SIG-M5 treated with dmso at 0.1 percent for 504 hours (cell line): ENCODE measurements at regions not wholly inside any gene's neighbourhood (a gene's known extent, or its start where the extent isn't known, plus 50 kb on each side); places are given as distances from the start of the nearest gene placed in this dataset.
"Not testable (repeated sequence)": the region's sequence is repeated elsewhere in the genome, so short reads cannot be mapped to it uniquely, and the experiment has no call there.

Source experiments
- DNase-seq: peaks from one replicate; lab custom pipeline; 2025; ENCODE audit not compliant: unreplicated experiment; lab: John Stamatoyannopoulos, UW

DNA sequence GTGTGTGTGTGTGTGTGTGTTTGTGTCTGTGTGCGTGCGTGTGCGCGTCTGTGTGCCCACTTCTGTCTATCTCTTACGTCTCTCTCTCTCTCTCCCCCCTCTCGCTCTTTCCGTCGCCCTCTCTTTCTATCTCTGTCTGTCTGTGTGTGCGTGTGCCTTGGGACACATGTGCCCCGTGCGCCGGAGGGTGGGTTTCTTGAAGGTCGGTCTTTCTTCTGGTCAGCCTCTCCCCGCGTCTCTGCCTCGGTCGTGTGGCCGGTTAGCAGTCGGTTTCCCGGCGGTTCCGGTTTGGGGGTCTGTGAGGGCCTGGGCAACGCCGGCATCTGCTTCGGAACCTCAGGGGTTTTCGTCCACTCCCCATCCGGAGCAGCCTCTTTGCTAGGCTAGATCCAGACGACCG, 1423.6 kb upstream of the PCDH10 start:
- DNase-seq, result not testable (repeated sequence)

DNA sequence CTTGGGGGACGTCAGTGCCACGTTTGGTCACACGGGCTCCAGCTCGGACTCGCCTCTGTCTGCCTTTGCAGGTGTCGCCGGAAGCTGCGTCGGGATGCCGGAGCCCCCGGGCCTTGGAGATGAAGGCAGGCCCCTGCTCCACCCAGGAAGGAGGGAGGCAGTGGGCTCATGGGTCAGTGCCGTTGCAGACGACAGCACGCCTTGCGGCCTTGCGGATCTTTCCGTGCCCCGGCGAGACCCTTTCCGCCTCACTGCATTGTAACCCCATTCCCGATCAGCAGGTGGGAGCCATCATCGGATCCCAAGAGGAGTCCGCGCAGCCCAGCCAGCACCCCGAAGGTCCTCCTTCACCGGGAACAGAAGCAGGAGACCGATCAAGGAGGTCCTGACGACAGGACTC, 1422.2 kb upstream of the PCDH10 start:
- not testable (repeated sequence) for DNase-seq

DNA sequence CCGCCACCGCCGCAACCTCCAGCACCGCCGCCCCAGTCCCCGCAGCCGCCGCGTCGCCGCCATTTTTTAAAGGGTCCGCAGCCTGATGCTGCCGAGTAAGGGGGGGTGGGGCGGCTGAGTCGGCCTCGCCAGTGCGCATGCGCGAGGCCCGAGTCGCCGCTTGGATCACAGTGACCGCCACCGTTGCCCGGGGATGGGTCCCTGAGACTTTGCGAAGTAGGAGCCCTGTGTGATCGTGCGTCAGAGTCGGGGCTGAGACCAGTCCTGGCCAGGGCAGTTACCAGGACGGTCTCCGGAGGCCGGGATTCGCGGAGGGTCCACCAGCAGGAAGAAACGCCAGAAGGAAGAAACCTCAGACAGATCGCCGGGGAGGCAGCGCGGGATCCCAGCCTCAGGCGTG, 1421.7 kb upstream of the PCDH10 start:
- DNase-seq, result not testable (repeated sequence)

DNA sequence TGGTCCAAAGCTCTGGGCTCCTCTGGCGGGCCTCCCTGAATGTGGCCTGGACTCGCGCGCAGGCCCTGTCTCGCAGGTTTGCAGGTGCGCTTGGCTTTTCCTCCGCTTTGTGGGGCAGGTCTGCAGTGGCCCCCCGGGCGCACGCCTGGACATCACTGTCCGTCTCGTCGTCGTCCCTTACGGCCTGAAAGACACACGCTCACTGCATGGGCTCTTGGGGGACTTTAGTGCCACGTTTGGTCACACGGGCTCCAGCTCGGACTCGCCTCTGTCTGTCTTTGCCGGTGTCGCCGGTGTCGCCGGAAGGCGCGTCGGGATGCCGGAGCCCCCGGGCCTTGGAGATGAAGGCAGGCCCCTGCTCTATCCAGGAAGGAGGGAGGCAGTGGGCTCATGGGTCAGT, 1419.9 kb upstream of the PCDH10 start:
- not testable (repeated sequence) for DNase-seq

DNA sequence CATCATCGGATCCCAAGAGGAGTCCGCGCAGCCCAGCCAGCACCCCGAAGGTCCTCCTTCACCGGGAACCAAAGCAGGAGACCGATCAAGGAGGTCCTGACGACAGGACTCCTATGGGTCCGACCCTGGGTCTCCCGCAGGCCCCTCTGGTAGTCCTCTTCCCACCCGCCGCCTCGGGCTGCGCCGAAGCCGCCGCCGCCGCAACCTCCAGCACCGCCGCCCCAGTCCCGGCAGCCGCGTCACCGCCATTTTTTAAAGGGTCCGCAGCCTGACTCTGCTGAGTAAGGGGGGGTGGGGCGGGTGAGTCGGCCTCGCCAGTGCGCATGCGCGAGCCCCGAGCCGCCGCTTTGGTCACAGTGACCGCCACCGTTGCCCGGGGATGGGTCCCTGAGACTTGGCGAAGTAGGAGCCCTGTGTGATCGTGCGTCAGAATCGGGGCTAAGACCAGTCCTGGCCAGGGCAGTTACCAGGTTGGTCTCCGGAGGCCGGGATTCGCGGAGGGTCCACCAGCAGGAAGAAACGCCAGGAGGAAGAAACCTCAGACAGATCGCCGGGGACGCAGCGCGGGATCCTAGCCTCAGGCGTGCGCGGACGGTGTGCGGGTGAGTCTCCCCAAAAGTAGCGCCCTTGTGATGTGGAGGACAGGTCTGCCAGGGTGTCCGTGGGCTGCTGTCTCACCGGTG, 1419.2 kb upstream of the PCDH10 start:
- DNase-seq, result not testable (repeated sequence)

DNA sequence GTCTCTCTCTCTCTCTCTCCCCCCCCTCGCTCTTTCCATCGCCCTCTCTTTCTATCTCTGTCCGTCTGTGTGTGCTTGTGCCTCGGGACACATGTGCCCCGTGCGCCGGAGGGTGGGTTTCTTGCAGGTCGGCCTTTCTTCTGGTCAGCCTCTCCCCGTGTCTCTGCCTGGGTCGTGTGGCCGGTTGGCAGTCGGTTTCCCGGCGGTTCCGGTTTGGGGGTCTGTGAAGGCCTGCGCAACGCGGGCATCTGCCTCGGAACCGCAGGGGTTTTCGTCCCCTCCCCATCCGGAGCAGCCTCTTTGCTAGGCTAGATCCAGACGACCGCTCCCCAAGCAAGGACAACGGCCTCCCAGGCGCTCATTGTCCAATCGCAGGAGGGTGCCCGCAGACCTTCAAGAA, 1418.5 kb upstream of the PCDH10 start:
- DNase-seq, result not testable (repeated sequence)

DNA sequence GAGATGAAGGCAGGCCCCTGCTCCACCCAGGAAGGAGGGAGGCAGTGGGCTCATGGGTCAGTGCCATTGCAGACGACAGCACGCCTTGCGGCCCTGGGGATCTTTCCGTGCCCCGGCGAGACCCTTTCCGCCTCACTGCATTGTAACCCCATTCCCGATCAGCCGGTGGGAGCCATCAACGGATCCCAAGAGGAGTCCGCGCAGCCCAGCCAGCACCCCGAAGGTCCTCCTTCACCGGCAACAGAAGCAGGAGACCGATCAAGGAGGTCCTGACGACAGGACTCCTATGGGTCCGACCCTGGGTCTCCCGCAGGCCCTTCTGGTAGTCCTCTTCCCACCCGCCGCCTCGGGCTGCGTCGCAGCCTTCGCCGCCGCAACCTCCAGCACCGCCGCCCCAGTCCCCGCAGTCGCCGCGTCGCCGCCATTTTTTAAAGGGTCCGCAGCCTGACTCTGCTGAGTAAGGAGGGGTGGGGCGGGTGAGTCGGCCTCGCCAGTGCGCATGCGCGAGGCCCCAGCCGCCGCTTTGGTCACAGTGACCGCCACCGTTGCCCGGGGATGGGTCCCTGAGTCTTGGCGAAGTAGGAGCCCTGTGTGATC, 1417.0 kb upstream of the PCDH10 start:
- DNase-seq, result not testable (repeated sequence)

DNA sequence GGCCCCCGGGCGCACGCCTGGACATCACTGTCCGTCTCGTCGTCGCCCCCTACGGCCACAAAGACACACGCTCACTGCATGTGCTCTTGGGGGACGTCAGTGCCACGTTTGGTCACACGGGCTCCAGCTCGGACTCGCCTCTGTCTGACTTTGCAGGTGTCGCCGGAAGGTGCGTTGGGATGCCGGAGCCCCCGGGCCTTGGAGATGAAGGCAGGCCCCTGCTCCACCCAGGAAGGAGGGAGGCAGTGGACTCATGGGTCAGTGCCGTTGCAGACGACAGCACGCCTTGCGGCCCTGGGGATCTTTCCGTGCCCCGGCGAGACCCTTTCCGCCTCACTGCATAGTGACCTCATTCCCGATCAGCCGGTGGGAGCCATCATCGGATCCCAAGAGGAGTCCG, 1414.8 kb upstream of the PCDH10 start:
- not testable (repeated sequence) for DNase-seq

DNA sequence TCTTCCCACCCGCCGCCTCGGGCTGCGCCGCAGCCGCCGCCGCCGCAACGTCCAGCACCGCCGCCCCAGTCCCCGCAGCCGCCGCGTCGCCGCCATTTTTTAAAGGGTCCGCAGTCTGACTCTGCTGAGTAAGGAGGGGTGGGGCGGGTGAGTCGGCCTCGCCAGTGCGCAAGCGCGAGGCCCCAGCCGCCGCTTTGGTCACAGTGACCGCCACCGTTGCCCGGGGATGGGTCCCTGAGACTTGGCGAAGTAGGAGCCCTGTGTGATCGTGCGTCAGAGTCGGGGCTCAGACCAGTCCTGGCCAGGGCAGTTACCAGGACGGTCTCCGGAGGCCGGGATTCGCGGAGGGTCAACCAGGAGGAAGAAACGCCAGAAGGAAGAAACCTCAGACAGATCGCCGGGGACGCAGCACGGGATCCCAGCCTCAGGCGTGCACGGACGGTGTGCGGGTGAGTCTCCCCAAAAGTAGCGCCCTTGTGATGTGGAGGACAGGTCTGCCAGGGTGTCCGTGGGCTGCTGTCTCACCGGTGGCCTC, 1414.2 kb upstream of the PCDH10 start:
- not testable (repeated sequence) for DNase-seq

DNA sequence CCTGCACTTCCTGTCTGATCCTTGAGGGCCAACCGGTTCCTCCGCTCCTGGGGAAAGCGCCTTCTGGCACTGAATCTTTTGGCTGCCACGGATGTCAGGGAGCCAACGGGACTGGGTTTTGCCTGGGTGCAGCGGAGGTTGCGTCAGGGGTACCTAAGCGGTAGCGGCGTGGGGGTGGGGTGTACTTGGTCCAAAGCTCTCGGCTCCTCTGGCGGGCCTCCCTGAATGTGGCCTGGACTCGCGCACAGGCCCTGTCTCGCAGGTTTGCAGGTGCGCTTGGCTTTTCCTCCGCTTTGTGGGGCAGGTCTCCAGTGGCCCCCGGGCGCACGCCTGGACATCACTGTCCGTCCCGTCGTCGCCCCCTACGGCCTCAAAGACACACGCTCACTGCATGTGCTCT, 1410.1 kb upstream of the PCDH10 start:
- DNase-seq, result not testable (repeated sequence)

DNA sequence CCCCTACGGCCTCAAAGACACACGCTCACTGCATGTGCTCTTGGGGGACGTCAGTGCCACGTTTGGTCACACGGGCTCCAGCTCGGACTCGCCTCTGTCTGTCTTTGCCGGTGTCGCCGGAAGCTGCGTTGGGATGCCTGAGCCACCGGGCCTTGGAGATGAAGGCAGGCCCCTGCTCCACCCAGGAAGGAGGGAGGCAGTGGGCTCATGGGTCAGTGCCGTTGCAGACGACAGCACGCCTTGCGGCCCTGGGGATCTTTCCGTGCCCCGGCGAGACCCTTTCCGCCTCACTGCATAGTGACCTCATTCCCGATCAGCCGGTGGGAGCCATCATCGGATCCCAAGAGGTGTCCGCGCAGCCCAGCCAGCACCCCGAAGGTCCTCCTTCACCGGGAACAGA, 1407.3 kb upstream of the PCDH10 start:
- DNase-seq, result not testable (repeated sequence)

DNA sequence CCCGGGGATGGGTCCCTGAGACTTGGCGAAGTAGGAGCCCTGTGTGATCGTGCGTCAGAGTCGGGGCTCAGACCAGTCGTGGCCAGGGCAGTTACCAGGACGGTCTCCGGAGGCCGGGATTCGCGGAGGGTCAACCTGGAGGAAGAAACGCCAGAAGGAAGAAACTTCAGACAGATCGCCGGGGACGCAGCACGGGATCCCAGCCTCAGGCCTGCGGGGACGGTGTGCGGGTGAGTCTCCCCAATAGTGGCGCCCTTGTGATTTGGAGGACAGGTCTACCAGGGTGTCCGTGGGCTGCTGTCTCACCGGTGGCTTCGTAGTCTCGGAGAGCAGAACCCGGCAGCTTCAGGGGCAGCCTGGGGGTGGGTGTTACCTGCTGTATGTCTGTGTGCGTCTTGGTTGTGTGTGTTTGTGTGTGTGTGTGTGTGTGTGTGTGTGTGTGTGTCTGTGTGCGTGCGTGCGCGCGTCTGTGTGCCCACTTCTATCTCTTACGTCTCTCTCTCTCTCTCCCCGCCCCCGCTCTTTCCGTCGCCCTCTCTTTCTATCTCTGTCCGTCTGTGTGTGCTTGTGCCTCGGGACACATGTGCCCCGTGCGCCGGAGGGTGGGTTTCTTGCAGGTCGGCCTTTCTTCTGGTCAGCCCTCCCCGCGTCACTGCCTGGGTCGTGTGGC, 1406.4 kb upstream of the PCDH10 start:
- DNase-seq, result not testable (repeated sequence)

DNA sequence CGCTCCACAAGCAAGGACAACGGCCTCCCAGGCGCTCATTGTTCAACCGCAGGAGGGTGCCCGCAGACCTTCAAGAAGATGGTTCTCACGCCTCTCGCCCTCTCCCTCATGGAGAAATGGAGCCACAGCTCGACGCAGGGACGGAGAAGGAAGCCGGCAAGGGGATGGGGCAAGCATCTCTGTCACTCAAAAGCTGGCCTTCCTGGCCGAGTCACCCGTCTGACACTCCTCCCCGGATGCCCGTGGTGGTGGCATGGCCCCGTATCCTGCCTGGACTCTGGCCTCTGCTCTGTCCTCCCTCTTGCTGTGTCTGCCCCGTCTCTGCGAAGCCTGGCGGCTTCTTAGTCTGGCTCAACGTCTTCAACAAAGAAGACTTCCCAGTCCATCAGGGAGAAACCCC, 1405.7 kb upstream of the PCDH10 start:
- DNase-seq, result not testable (repeated sequence)

DNA sequence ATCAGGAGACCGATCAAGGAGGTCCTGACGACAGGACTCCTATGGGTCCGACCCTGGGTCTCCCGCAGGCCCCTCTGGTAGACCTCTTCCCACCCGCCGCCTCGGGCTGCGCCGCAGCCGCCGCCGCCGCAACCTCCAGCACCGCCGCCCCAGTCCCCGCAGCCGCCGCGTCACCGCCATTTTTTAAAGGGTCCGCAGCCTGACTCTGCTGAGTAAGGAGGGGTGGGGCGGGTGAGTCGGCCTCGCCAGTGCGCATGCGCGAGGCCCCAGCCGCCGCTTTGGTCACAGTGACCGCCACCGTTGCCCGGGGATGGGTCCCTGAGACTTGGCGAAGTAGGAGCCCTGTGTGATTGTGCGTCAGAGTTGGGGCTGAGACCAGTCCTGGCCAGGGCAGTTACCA, 1401.9 kb upstream of the PCDH10 start:
- DNase-seq, result not testable (repeated sequence)

DNA sequence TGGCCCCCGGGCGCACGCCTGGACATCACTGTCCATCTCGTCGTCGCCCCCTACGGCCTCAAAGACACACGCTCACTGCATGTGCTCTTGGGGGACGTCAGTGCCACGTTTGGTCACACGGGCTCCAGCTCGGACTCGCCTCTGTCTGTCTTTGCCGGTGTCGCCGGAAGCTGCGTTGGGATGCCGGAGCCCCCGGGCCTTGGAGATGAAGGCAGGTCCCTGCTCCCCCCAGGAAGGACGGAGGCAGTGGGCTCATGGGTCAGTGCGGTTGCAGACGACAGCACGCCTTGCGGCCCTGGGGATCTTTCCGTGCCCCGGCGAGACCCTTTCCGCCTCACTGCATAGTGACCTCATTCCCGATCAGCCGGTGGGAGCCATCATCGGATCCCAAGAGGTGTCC, 1399.9 kb upstream of the PCDH10 start:
- not testable (repeated sequence) for DNase-seq

DNA sequence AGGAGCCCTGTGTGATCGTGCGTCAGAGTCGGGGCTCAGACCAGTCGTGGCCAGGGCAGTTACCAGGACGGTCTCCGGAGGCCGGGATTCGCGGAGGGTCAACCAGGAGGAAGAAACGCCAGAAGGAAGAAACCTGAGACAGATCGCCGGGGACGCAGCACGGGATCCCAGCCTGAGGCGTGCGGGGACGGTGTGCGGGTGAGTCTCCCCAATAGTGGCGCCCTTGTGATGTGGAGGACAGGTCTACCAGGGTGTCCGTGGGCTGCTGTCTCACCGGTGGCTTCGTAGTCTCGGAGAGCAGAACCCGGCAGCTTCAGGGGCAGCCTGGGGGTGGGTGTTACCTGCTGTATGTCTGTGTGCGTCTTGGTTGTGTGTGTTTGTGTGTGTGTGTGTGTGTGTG, 1399.1 kb upstream of the PCDH10 start:
- DNase-seq, result not testable (repeated sequence)

DNA sequence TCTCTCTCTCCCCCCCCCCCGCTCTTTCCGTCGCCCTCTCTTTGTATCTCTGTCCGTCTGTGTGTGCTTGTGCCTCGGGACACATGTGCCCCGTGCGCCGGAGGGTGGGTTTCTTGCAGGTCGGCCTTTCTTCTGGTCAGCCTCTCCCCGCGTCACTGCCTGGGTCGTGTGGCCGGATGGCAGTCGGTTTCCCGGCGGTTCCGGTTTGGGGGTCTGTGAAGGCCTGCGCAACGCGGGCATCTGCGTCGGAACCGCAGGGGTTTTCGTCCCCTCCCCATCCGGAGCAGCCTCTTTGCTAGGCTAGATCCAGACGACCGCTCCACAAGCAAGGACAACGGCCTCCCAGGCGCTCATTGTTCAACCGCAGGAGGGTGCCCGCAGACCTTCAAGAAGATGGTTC, 1398.6 kb upstream of the PCDH10 start:
- not testable (repeated sequence) for DNase-seq

DNA sequence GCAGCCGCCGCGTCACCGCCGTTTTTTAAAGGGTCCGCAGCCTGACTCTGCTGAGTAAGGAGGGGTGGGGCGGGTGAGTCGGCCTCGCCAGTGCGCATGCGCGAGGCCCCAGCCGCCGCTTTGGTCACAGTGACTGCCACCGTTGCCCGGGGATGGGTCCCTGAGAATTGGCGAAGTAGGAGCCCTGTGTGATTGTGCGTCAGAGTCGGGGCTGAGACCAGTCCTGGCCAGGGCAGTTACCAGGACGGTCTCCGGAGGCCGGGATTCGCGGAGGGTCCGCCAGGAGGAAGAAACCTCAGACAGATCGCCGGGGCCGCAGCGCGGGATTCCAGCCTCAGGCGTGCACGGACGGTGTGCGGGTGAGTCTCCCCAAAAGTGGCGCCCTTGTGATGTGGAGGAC, 1386.9 kb upstream of the PCDH10 start:
- not testable (repeated sequence) for DNase-seq

DNA sequence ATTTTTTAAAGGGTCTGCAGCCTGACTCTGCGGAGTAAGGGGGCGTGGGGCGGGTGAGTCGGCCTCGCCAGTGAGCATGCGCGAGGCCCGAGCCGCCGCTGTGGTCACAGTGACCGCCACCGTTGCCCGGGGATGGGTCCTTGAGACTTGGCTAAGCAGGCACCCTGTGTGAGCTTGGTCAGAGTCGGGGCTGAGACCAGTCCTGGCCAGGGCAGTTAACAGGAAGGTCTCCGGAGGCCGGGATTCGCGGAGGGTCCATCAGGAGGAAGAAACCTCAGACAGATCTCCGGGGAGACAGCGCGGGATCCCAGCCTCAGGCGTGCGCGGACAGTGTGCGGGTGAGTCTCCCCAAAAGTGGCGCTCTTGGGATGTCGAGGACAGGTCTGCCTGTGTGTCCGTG, 1384.4 kb upstream of the PCDH10 start:
- DNase-seq, result no peak

DNA sequence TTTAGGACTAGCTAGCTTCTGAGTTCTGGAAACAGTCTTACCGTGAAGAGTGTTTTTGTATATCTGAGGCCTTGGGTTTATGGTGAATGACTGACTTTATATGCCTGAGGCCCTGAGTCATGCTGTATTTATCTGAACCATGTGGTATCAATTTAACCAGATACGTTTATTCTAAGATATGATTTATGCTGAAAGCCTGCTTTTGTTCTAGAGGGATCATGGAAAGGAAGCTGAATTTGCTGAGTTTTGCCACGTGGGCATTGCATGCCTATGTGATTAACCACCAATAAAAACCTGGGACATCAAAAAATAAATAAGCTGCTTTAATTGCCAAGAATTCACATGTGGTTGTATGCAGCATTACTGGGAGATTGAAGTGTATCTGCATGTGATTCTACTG, 1374.7 kb upstream of the PCDH10 start:
- not testable (repeated sequence) for DNase-seq

DNA sequence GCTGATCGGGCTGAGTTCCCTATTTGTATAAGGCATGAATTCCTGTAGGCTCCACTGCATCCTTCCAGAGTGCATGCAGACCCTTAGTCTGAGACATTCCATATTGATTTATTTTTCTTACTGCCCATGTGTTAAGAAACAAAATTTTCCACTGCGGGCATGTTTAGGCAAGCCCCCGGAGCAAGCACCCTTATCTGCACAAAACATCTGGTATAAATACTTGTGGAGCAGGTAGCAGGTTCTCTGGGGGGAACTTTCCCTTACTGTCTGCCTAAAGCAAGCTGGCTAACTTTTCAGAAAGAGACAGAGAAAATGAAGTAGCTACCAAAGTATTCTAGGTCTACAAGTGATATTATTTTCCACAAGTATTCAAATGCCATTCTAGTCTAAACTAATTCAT, 1338.5 kb upstream of the PCDH10 start:
- DNase-seq, result not testable (repeated sequence)
